SK-N-MC (cell line): ENCODE measurements at regions not wholly inside any gene's neighbourhood (a gene's known extent, or its start where the extent isn't known, plus 50 kb on each side); places are given as distances from the start of the nearest gene placed in this dataset.

Experiments
- EZH2 ChIP-seq: fragments of 200-600 bp; sonication (generic); IDR thresholded peaks from one replicate; pipeline ENCODE4 v1.6.1; 2017; ENCODE audit warnings: antibody characterized with exemption
- POLR2AphosphoS5 ChIP-seq: IDR thresholded peaks from 2 replicates; pipeline ENCODE4 v1.6.1; 2012; ENCODE audit warnings: mild to moderate bottlenecking, low read depth, low read length, borderline replicate concordance

- no peak for TF ChIP-seq POLR2AphosphoS5
- TF ChIP-seq EZH2: no peak
These were observed 193.6 kb downstream of the MIB1 start for GRCh38 chr18:21933931-21934765.
